CD4-positive, alpha-beta T cell (primary cell): ENCODE measurements at regions not wholly inside any gene's neighbourhood (a gene's known extent, or its start where the extent isn't known, plus 50 kb on each side); places are given as distances from the start of the nearest gene placed in this dataset.

Source experiments
- ATAC-seq: fragments of 200-7000 bp; cut with Tn5 transposase; one replicate; pipeline ENCODE4 v1.10.0; 2022; ENCODE audit warnings: mild to moderate bottlenecking; ENCODE audit not compliant: poor library complexity
- CTCF ChIA-PET: fragments of 350-600 bp; sonication (Branson Sonifier 250); formaldehyde crosslinking; loops from one replicate; lab custom pipeline; 2021; ENCODE audit warnings: antibody characterized with exemption, inconsistent platforms; lab: Charles Lee
- POLR2A ChIA-PET: fragments of 350-600 bp; sonication (Branson Sonifier 250); formaldehyde crosslinking; loops from one replicate; lab custom pipeline; 2021; ENCODE audit warnings: antibody characterized with exemption, inconsistent platforms; lab: Charles Lee
- DNase-seq, 14 experiments: peaks; one replicate each; pipeline ENCODE4 v3.0.0-alpha.2; 2013 to 2020; ENCODE audit warnings: mixed read lengths in 2 of 14
- H3K27ac ChIP-seq, 2 donors: one replicate each; pipeline versions ENCODE4 v1.5.1 to v1.7.0; 2013; ENCODE audit warnings: low read length in 2 of 2, low read depth in 1 of 2, mild to moderate bottlenecking in 1 of 2
- H3K27me3 ChIP-seq, 2 experiments: 1 replicate in 1 of 2; 2 replicates in 1 of 2; pipeline versions ENCODE4 v1.6.1 to v1.7.0; 2013; ENCODE audit warnings: low read length in 2 of 2, control low read depth in 1 of 2, mild to moderate bottlenecking in 1 of 2, moderate library complexity in 1 of 2; ENCODE audit not compliant: insufficient read depth in 2 of 2, control insufficient read depth in 1 of 2
- H3K36me3 ChIP-seq: one replicate; pipeline ENCODE4 v1.6.1; 2013; ENCODE audit warnings: low read length, control low read depth; ENCODE audit not compliant: insufficient read depth
- H3K4me1 ChIP-seq: one replicate; pipeline ENCODE4 v1.6.1; 2013; ENCODE audit warnings: low read length, control low read depth; ENCODE audit not compliant: insufficient read depth
- H3K4me3 ChIP-seq: one replicate; pipeline ENCODE4 v1.5.1; 2013; ENCODE audit warnings: mild to moderate bottlenecking, low read length, moderate library complexity
- H3K9me3 ChIP-seq, 2 experiments: 1 replicate in 1 of 2; 2 replicates in 1 of 2; pipeline versions ENCODE4 v1.6.1 to v1.7.0; 2013; ENCODE audit warnings: low read length in 2 of 2, mild to moderate bottlenecking in 2 of 2, control low read depth in 1 of 2, moderate library complexity in 1 of 2; ENCODE audit not compliant: control insufficient read depth in 1 of 2, insufficient read depth in 1 of 2
- H3K27ac Mint-ChIP-seq: one replicate; pipeline ENCODE4 v1.8.0; 2020; ENCODE audit warnings: mixed read lengths
- H3K27me3 Mint-ChIP-seq: one replicate; pipeline ENCODE4 v1.8.0; 2021; ENCODE audit warnings: mixed read lengths
- H3K36me3 Mint-ChIP-seq: one replicate; pipeline ENCODE4 v1.8.0; 2021; ENCODE audit warnings: low read depth, mixed read lengths
- H3K4me1 Mint-ChIP-seq: one replicate; pipeline ENCODE4 v1.8.0; 2021; ENCODE audit warnings: low read depth, mixed read lengths
- H3K4me3 Mint-ChIP-seq: one replicate; pipeline ENCODE4 v1.8.0; 2020; ENCODE audit warnings: mild to moderate bottlenecking, mixed read lengths
- H3K9me3 Mint-ChIP-seq: one replicate; pipeline ENCODE4 v1.8.0; 2020; ENCODE audit warnings: mixed read lengths
- intact Hi-C, 2 experiments: fragments of 100-400 bp; cut with DNase I in 1 of 2; cut with micrococcal nuclease in 1 of 2; formaldehyde crosslinking; loops; one replicate each; pipeline versions ENCODE4 v1.15.1 to v1.9.0; 2023 to 2025; cut with DNase I, micrococcal nuclease
- TF ChIP-seq, protein P1 (sequence below): fragments of 200-600 bp; IDR thresholded peaks from one replicate; pipeline ENCODE4 v1.8.0; 2022; ENCODE audit warnings: antibody characterized with exemption, mild to moderate bottlenecking

- H3K27me3 Mint-ChIP-seq, result peaks cover 9% of the 10 kb centered on the region
- no peak overlapping the region for H3K4me3 Mint-ChIP-seq
- Histone ChIP-seq H3K4me1 (no peaks in the 10 kb centered on the region), H3K27ac (no peak overlapping the region), H3K36me3 (no peaks in the 10 kb centered on the region), H3K4me3 (no peak overlapping the region), H3K27me3 (no peaks in the 10 kb centered on the region), H3K9me3 (peaks cover 0 to 9% of the 10 kb centered on the region in 2 experiments)
- CTCF ChIA-PET, result no interaction called here
- no peak overlapping the region for H3K27ac Mint-ChIP-seq
- DNase-seq, result no peak
- TF ChIP-seq, protein P1, sequence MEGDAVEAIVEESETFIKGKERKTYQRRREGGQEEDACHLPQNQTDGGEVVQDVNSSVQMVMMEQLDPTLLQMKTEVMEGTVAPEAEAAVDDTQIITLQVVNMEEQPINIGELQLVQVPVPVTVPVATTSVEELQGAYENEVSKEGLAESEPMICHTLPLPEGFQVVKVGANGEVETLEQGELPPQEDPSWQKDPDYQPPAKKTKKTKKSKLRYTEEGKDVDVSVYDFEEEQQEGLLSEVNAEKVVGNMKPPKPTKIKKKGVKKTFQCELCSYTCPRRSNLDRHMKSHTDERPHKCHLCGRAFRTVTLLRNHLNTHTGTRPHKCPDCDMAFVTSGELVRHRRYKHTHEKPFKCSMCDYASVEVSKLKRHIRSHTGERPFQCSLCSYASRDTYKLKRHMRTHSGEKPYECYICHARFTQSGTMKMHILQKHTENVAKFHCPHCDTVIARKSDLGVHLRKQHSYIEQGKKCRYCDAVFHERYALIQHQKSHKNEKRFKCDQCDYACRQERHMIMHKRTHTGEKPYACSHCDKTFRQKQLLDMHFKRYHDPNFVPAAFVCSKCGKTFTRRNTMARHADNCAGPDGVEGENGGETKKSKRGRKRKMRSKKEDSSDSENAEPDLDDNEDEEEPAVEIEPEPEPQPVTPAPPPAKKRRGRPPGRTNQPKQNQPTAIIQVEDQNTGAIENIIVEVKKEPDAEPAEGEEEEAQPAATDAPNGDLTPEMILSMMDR, result no peak
- H3K9me3 Mint-ChIP-seq, result no peaks in the 10 kb centered on the region
- H3K36me3 Mint-ChIP-seq, result no peaks in the 10 kb centered on the region
- intact Hi-C loops, result no loop called here
- ATAC-seq, result no peak
- POLR2A ChIA-PET, result no interaction called here
- H3K4me1 Mint-ChIP-seq, result no peaks in the 10 kb centered on the region
These were observed 245.0 kb upstream of the RBBP8 start for GRCh38 chr18:22687892-22688680.

DNA sequence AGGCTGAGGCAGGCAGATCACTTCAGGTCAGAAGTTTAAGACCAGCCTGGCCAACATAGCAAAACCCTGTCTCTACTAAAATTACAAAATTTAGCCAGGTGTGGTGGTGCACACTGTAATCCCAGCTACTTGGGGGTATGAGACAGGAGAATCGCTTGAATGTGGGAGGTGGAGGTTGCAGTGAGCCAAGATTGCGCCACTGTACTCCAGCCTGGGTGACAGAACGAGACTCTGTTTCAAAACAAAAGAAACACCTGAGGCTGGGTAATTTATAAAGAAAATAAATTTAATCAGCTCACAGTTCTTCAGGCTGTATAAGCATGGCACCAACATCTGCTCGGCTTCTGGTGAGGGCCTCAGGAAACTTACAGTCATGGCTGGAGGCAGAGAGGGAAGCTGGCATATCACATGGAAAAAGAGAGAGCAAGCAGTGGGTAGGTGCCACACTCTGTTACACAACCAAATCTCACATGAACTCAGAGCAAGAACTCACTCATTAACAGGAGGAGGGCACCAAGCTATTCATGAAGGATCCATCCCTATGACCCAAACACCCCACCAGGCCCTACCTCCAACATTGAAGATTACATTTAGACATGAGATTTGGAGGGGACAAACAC, 244.1 kb upstream of the RBBP8 start:
- no peaks in the 10 kb centered on the region for H3K4me1 Mint-ChIP-seq
- no peaks in the 10 kb centered on the region for H3K4me1 ChIP-seq
- no peaks in the 10 kb centered on the region for H3K36me3 ChIP-seq
- no peaks in the 10 kb centered on the region for H3K9me3 Mint-ChIP-seq
- no peak overlapping the region for H3K4me3 Mint-ChIP-seq
- no peaks in the 10 kb centered on the region for H3K36me3 Mint-ChIP-seq
- ATAC-seq (no peak), DNase-seq (no peak)
- H3K27ac ChIP-seq, result no peak overlapping the region
- intact Hi-C loops, result no loop called here
- H3K9me3 ChIP-seq, result peaks cover 0 to 9% of the 10 kb centered on the region in 2 experiments
- H3K4me3 ChIP-seq, result no peak overlapping the region
- no peaks in the 10 kb centered on the region for H3K27me3 ChIP-seq
- TF ChIP-seq, protein P1, result no peak
- POLR2A ChIA-PET, result no interaction called here
- CTCF ChIA-PET, result no interaction called here
- H3K27me3 Mint-ChIP-seq, result peaks cover 9% of the 10 kb centered on the region
- H3K27ac Mint-ChIP-seq, result no peak overlapping the region

- H3K4me3 Mint-ChIP-seq, result no peak overlapping the region
- POLR2A ChIA-PET, result no interaction called here
- H3K27ac Mint-ChIP-seq, result no peak overlapping the region
- TF ChIP-seq, protein P1, result no peak
- intact Hi-C loops, result no loop called here
- no peaks in the 10 kb centered on the region for H3K36me3 Mint-ChIP-seq
- no peaks in the 10 kb centered on the region for H3K4me1 Mint-ChIP-seq
- Histone ChIP-seq H3K4me3 (no peak overlapping the region), H3K4me1 (no peaks in the 10 kb centered on the region), H3K36me3 (no peaks in the 10 kb centered on the region), H3K9me3 (peaks cover 0 to 9% of the 10 kb centered on the region in 2 experiments), H3K27ac (no peak overlapping the region), H3K27me3 (no peaks in the 10 kb centered on the region)
- ATAC-seq (no peak), DNase-seq (no peak)
- peaks cover 9% of the 10 kb centered on the region for H3K27me3 Mint-ChIP-seq
- H3K9me3 Mint-ChIP-seq, result no peaks in the 10 kb centered on the region
- CTCF ChIA-PET, result no interaction called here
These were observed 243.4 kb upstream of the RBBP8 start for GRCh38 chr18:22689712-22690111.
